B cell (primary cell): ENCODE measurements at regions not wholly inside any gene's neighbourhood (a gene's known extent, or its start where the extent isn't known, plus 50 kb on each side); places are given as distances from the start of the nearest gene placed in this dataset.

ENCODE experiments used
- ATAC-seq: fragments of 200-7000 bp; cut with Tn5 transposase; one replicate; pipeline ENCODE4 v1.10.0; 2021; ENCODE audit warnings: low read depth, mild to moderate bottlenecking, moderate number of reproducible peaks, moderate library complexity
- CTCF ChIA-PET: fragments of 350-600 bp; sonication (Branson Sonifier 250); formaldehyde crosslinking; loops from one replicate; lab custom pipeline; 2021; ENCODE audit warnings: antibody characterized with exemption, inconsistent platforms; lab: Charles Lee
- POLR2A ChIA-PET: fragments of 350-600 bp; sonication (Branson Sonifier 250); formaldehyde crosslinking; loops from one replicate; lab custom pipeline; 2021; ENCODE audit warnings: antibody characterized with exemption; lab: Charles Lee
- DNase-seq: peaks from one replicate; pipeline ENCODE4 v3.0.0; 2013
- H2AFZ ChIP-seq: 2 replicates; pipeline ENCODE4 v1.6.1; 2012; ENCODE audit warnings: mild to moderate bottlenecking, low read depth, low read length; ENCODE audit not compliant: insufficient read depth, poor library complexity, severe bottlenecking
- H3K27ac ChIP-seq, 2 donors: 1 replicate in 1 of 2; 2 replicates in 1 of 2; pipeline ENCODE4 v1.5.1; 2012 to 2013; ENCODE audit warnings: low read length in 2 of 2, mild to moderate bottlenecking in 2 of 2, moderate library complexity in 1 of 2
- H3K27me3 ChIP-seq, 4 experiments: fragments of 200-600 bp in 1 of 4; sonication (generic) in 1 of 4; replicated peaks in 1 of 4; 1 replicate in 2 of 4; 2 replicates in 2 of 4; pipeline versions ENCODE4 v1.6.1 to v1.7.0; 2013 to 2016; ENCODE audit warnings: low read length in 3 of 4, mild to moderate bottlenecking in 2 of 4, mixed read lengths in 1 of 4, moderate library complexity in 1 of 4; ENCODE audit not compliant: insufficient read depth in 4 of 4, control insufficient read depth in 3 of 4; ENCODE audit errors: control extremely low read depth in 1 of 4
- H3K36me3 ChIP-seq, 2 experiments: replicated peaks in 1 of 2; 1 replicate in 1 of 2; 2 replicates in 1 of 2; pipeline versions ENCODE4 v1.6.1 to v1.7.1; 2013; ENCODE audit warnings: low read length in 1 of 2; ENCODE audit not compliant: insufficient read depth in 2 of 2, control insufficient read depth in 1 of 2; ENCODE audit errors: control extremely low read depth in 1 of 2, extremely low read depth in 1 of 2
- H3K4me1 ChIP-seq, 2 donors: fragments of 200-600 bp in 1 of 2; sonication (generic) in 1 of 2; 1 replicate in 1 of 2; 2 replicates in 1 of 2; pipeline versions ENCODE4 v1.5.1 to v1.6.1; 2013 to 2017; ENCODE audit warnings: low read length in 2 of 2; ENCODE audit not compliant: control insufficient read depth in 2 of 2, insufficient read depth in 2 of 2
- H3K4me2 ChIP-seq: replicated peaks from 2 replicates; pipeline ENCODE3; 2012; ENCODE audit warnings: mild to moderate bottlenecking, low read depth, low read length; ENCODE audit not compliant: poor library complexity, severe bottlenecking
- H3K4me3 ChIP-seq, 5 experiments: fragments of 200-600 bp in 1 of 5; sonication (generic) in 1 of 5; 1 replicate in 3 of 5; 2 replicates in 2 of 5; pipeline versions ENCODE4 v1.5.1 to v1.7.0; 2011 to 2016; ENCODE audit warnings: low read length in 4 of 5, mild to moderate bottlenecking in 4 of 5, low read depth in 2 of 5, control low read depth in 1 of 5, moderate library complexity in 1 of 5; ENCODE audit not compliant: insufficient read depth in 1 of 5; ENCODE audit errors: control extremely low read depth in 1 of 5, extremely low read depth in 1 of 5
- H3K79me2 ChIP-seq: fragments of 200-600 bp; sonication (generic); one replicate; pipeline ENCODE4 v1.6.0; 2016; ENCODE audit warnings: low read length; ENCODE audit not compliant: control insufficient read depth, insufficient read depth
- H3K9ac ChIP-seq: fragments of 200-600 bp; sonication (generic); 2 replicates; pipeline ENCODE4 v1.6.1; 2017; ENCODE audit warnings: mild to moderate bottlenecking, low read length, moderate library complexity
- H3K9me3 ChIP-seq, 3 donors: one replicate each; pipeline versions ENCODE4 v1.6.1 to v1.7.1; 2013; ENCODE audit warnings: low read length in 2 of 3; ENCODE audit not compliant: control insufficient read depth in 2 of 3, insufficient read depth in 1 of 3; ENCODE audit errors: control extremely low read depth in 1 of 3
- H4K20me1 ChIP-seq: 2 replicates; pipeline ENCODE4 v1.6.0; 2012; ENCODE audit warnings: mild to moderate bottlenecking, low read length; ENCODE audit not compliant: insufficient read depth, control insufficient read depth, poor library complexity, severe bottlenecking
- H3K27ac Mint-ChIP-seq: one replicate; pipeline ENCODE4 v1.8.0; 2021; ENCODE audit warnings: mixed read lengths
- H3K27me3 Mint-ChIP-seq: one replicate; pipeline ENCODE4 v1.8.0; 2021; ENCODE audit warnings: mixed read lengths
- H3K4me1 Mint-ChIP-seq: one replicate; pipeline ENCODE4 v1.8.0; 2021; ENCODE audit warnings: mixed read lengths
- H3K4me3 Mint-ChIP-seq: one replicate; pipeline ENCODE4 v1.8.0; 2021; ENCODE audit warnings: mixed read lengths
- H3K9me3 Mint-ChIP-seq: one replicate; pipeline ENCODE4 v1.8.0; 2022; ENCODE audit warnings: mixed read lengths; ENCODE audit not compliant: insufficient read depth
- EZH2 ChIP-seq: IDR thresholded peaks from 2 replicates; pipeline ENCODE4 v1.6.1; 2012; ENCODE audit warnings: borderline replicate concordance, low read depth, mild to moderate bottlenecking, moderate library complexity, low read length; ENCODE audit not compliant: insufficient read depth, poor library complexity, severe bottlenecking
- WGBS: methylation state at CpG from one replicate; pipeline ENCODE4 v1.1.5; 2013; ENCODE audit warnings: missing lambda C conversion rate; ENCODE audit not compliant: insufficient coverage; 5-methylcytosine and 5-hydroxymethylcytosine counted together
- intact Hi-C: fragments of 100-400 bp; cut with micrococcal nuclease; formaldehyde crosslinking; loops from one replicate; pipeline ENCODE4 v1.10.0; 2022
- TF ChIP-seq, protein P1 (sequence below): fragments of 200-600 bp; IDR thresholded peaks from one replicate; pipeline ENCODE4 v1.8.0; 2022; ENCODE audit warnings: antibody characterized with exemption, mild to moderate bottlenecking

DNA sequence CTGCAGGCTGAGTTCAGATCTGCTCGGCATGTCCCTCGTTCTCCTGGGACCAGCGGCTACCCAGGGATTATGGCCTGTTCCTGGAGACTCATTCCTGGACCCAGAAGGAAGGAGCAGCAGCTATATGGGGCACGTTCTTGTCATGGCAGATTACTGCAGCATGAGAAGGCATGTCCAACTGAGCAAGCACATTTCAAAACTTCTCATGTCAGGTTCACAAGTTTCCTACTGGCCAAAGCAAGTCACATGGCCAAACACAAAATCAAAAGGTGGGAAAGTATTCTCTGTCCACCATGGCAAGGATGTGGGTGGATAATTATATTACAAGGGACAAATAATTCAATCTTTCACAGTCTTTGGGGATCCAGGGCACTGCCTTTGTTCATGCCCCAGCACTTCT is 71.9 kb upstream of the C15orf39 start:
- no peaks in the 10 kb centered on the region for H4K20me1 ChIP-seq
- ChIA-PET CTCF (interaction anchor here (0.9 to 3.5 kb wide), 2 partner anchors 75 to 86 kb away, joined by 4 to 18 read pairs; no protein-coding TSS in a partner anchor), POLR2A (interaction anchor here (0.8 kb wide), 1 partner anchor 22 kb away, joined by 9 read pairs; no protein-coding TSS in a partner anchor)
- H3K9ac ChIP-seq = no peak overlapping the region
- Mint-ChIP-seq H3K4me1 (peaks cover 20% of the 10 kb centered on the region), H3K27ac (no peak overlapping the region), H3K9me3 (no peaks in the 10 kb centered on the region), H3K4me3 (peak overlapping the region; percentile 39), H3K27me3 (no peaks in the 10 kb centered on the region)
- H3K4me3 ChIP-seq = no peak overlapping the region
- no peak overlapping the region for H2AFZ ChIP-seq
- WGBS = 98% methylated on average over 3 of the region's 4 CpGs
- DNase-seq (no peak), ATAC-seq (no peak)
- no peaks in the 10 kb centered on the region for H3K27me3 ChIP-seq
- TF ChIP-seq EZH2 = no peak
- TF ChIP-seq, protein P1, sequence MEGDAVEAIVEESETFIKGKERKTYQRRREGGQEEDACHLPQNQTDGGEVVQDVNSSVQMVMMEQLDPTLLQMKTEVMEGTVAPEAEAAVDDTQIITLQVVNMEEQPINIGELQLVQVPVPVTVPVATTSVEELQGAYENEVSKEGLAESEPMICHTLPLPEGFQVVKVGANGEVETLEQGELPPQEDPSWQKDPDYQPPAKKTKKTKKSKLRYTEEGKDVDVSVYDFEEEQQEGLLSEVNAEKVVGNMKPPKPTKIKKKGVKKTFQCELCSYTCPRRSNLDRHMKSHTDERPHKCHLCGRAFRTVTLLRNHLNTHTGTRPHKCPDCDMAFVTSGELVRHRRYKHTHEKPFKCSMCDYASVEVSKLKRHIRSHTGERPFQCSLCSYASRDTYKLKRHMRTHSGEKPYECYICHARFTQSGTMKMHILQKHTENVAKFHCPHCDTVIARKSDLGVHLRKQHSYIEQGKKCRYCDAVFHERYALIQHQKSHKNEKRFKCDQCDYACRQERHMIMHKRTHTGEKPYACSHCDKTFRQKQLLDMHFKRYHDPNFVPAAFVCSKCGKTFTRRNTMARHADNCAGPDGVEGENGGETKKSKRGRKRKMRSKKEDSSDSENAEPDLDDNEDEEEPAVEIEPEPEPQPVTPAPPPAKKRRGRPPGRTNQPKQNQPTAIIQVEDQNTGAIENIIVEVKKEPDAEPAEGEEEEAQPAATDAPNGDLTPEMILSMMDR = no peak
- H3K9me3 ChIP-seq = no peaks in the 10 kb centered on the region
- intact Hi-C loops = loop anchor here (2.0 kb wide), 1 partner anchor 21 kb away; no protein-coding TSS in a partner anchor
- H3K79me2 ChIP-seq = no peaks in the 10 kb centered on the region
- no peak overlapping the region for H3K27ac ChIP-seq
- peaks cover 15 to 25% of the 10 kb centered on the region in 2 donors for H3K4me1 ChIP-seq
- H3K4me2 ChIP-seq = no peak overlapping the region
- H3K36me3 ChIP-seq = no peaks in the 10 kb centered on the region

DNA sequence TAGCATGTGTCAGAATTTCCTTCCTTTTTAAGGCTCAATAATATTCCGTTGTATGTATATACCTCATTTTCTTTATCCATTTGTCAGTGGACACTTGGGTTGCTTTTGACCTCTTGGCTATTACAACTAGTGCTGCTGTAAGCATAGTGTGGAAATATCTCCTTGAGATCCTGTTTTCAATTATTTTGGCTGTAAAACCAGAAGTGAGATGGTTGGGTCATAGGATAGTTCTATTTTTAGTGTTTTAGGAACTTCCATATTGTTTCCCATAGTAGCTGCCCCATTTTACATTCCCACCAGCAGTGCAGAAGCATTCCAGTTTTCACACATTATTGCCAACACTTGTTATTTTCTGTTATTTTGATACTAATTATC is 70.4 kb upstream of the C15orf39 start:
- ChIA-PET POLR2A (no interaction called here), CTCF (interaction anchor here (1.1 to 3.5 kb wide), 3 partner anchors 21 to 88 kb away, joined by 4 to 18 read pairs (median 6); no protein-coding TSS in a partner anchor)
- peak overlapping the region in 1 of 2 donors; percentile 41 for H3K27ac ChIP-seq
- intact Hi-C loops = loop anchor here (1.0 to 2.0 kb wide), 3 partner anchors 22 to 88 kb away; no protein-coding TSS in a partner anchor
- peak overlapping the region; percentile 73 for H3K4me3 Mint-ChIP-seq
- no peaks in the 10 kb centered on the region for H4K20me1 ChIP-seq
- no peaks in the 10 kb centered on the region for H3K27me3 ChIP-seq
- whole genome bisulfite sequencing = no CpG with 5 or more reads among the region's 1 CpG
- no peaks in the 10 kb centered on the region for H3K9me3 ChIP-seq
- no peaks in the 10 kb centered on the region for H3K36me3 ChIP-seq
- no peaks in the 10 kb centered on the region for H3K27me3 Mint-ChIP-seq
- TF ChIP-seq, protein P1 = no peak
- no peak for TF ChIP-seq EZH2
- H3K9ac ChIP-seq = peak overlapping the region; percentile 55
- peaks cover 11 to 21% of the 10 kb centered on the region in 2 donors for H3K4me1 ChIP-seq
- peak overlapping the region in 1 of 5 experiments; percentile 51 for H3K4me3 ChIP-seq
- H3K9me3 Mint-ChIP-seq = no peaks in the 10 kb centered on the region
- peak; percentile 16 for ATAC-seq
- peak overlapping the region; percentile 27 for H3K27ac Mint-ChIP-seq
- peaks cover 22% of the 10 kb centered on the region for H3K4me1 Mint-ChIP-seq
- no peak overlapping the region for H2AFZ ChIP-seq
- H3K4me2 ChIP-seq = peak overlapping the region; percentile 67
- H3K79me2 ChIP-seq = no peaks in the 10 kb centered on the region
- DNase-seq = no peak
